HL-60 (cell line): ENCODE measurements at regions not wholly inside any gene's neighbourhood (a gene's known extent, or its start where the extent isn't known, plus 50 kb on each side); places are given as distances from the start of the nearest gene placed in this dataset.

Experiments
- DNase-seq, 2 experiments: peaks; one replicate each; pipeline ENCODE4 v3.0.0-alpha.2; 2010 to 2020; ENCODE audit warnings: low read depth in 1 of 2, low spot score in 1 of 2
- H3K27ac ChIP-seq: fragments of 250-450 bp; sonication (Bioruptor Pico); replicated peaks from 2 replicates; pipeline ENCODE4 v1.5.1; 2020; ENCODE audit warnings: mild to moderate bottlenecking, moderate library complexity
- H3K27me3 ChIP-seq: fragments of 250-450 bp; sonication (Bioruptor Pico); 2 replicates; pipeline ENCODE4 v1.5.1; 2021; ENCODE audit warnings: mild to moderate bottlenecking, moderate library complexity; ENCODE audit not compliant: insufficient read depth, poor library complexity, severe bottlenecking
- H3K4me3 ChIP-seq: replicated peaks from 2 replicates; pipeline ENCODE4 v1.5.1; 2011; ENCODE audit warnings: mild to moderate bottlenecking, control low read depth, low read length; ENCODE audit not compliant: insufficient read depth
- GABPA ChIP-seq: IDR thresholded peaks from 2 replicates; pipeline ENCODE4 v1.6.1; 2012; ENCODE audit warnings: low read depth
- POLR2AphosphoS5 ChIP-seq: IDR thresholded peaks from 2 replicates; pipeline ENCODE4 v1.6.1; 2012; ENCODE audit warnings: low read depth
- SPI1 ChIP-seq: IDR thresholded peaks from 2 replicates; pipeline ENCODE4 v1.6.1; 2012; ENCODE audit warnings: low read depth, mild to moderate bottlenecking, borderline replicate concordance
- TF ChIP-seq, protein P1 (sequence below): IDR thresholded peaks from 2 replicates; pipeline ENCODE4 v1.6.1; 2012; ENCODE audit warnings: low read depth; ENCODE audit not compliant: insufficient replicate concordance
- TF ChIP-seq, protein P2 (sequence below): IDR thresholded peaks from one replicate; pipeline ENCODE4 v1.5.1; 2011; ENCODE audit warnings: low read length, control low read depth, inconsistent platforms; ENCODE audit not compliant: insufficient read depth

GRCh38 chr6:17032590-17032987, 69.3 kb upstream of the STMND1 start:
- no peak overlapping the region for H3K27ac ChIP-seq
- TF ChIP-seq, protein P1, sequence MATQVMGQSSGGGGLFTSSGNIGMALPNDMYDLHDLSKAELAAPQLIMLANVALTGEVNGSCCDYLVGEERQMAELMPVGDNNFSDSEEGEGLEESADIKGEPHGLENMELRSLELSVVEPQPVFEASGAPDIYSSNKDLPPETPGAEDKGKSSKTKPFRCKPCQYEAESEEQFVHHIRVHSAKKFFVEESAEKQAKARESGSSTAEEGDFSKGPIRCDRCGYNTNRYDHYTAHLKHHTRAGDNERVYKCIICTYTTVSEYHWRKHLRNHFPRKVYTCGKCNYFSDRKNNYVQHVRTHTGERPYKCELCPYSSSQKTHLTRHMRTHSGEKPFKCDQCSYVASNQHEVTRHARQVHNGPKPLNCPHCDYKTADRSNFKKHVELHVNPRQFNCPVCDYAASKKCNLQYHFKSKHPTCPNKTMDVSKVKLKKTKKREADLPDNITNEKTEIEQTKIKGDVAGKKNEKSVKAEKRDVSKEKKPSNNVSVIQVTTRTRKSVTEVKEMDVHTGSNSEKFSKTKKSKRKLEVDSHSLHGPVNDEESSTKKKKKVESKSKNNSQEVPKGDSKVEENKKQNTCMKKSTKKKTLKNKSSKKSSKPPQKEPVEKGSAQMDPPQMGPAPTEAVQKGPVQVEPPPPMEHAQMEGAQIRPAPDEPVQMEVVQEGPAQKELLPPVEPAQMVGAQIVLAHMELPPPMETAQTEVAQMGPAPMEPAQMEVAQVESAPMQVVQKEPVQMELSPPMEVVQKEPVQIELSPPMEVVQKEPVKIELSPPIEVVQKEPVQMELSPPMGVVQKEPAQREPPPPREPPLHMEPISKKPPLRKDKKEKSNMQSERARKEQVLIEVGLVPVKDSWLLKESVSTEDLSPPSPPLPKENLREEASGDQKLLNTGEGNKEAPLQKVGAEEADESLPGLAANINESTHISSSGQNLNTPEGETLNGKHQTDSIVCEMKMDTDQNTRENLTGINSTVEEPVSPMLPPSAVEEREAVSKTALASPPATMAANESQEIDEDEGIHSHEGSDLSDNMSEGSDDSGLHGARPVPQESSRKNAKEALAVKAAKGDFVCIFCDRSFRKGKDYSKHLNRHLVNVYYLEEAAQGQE, result no peak
- TF ChIP-seq, protein P2, sequence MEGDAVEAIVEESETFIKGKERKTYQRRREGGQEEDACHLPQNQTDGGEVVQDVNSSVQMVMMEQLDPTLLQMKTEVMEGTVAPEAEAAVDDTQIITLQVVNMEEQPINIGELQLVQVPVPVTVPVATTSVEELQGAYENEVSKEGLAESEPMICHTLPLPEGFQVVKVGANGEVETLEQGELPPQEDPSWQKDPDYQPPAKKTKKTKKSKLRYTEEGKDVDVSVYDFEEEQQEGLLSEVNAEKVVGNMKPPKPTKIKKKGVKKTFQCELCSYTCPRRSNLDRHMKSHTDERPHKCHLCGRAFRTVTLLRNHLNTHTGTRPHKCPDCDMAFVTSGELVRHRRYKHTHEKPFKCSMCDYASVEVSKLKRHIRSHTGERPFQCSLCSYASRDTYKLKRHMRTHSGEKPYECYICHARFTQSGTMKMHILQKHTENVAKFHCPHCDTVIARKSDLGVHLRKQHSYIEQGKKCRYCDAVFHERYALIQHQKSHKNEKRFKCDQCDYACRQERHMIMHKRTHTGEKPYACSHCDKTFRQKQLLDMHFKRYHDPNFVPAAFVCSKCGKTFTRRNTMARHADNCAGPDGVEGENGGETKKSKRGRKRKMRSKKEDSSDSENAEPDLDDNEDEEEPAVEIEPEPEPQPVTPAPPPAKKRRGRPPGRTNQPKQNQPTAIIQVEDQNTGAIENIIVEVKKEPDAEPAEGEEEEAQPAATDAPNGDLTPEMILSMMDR, result no peak
- TF ChIP-seq GABPA, result no peak
- TF ChIP-seq POLR2AphosphoS5, result no peak
- TF ChIP-seq SPI1, result no peak
- no peak overlapping the region for H3K4me3 ChIP-seq
- H3K27me3 ChIP-seq, result peaks cover 2% of the 10 kb centered on the region
- no peak for DNase-seq

DNA sequence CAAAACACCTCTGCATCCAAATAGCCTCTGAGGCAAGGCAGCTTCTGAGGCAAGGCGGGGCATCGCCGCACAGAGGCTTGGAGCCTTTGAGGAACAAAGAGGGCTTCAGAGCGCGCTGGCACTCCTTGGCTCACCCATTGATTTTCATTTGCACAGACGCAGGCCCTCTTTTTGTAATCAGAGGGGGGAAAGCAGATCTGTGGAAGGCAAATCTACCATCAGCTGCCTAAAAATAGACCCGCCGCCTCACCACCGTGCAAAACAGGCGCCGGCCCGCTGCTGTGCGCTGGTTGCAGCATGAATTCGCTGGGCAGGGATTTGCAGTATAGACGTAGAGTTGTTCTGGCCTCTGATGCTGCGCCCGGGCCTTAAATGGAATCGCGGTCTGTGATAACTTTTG, 69.9 kb upstream of the STMND1 start:
- no peak overlapping the region for H3K27ac ChIP-seq
- TF ChIP-seq, protein P1, result no peak
- TF ChIP-seq, protein P2, result no peak
- no peak for TF ChIP-seq GABPA
- H3K4me3 ChIP-seq, result no peak overlapping the region
- no peak for DNase-seq
- H3K27me3 ChIP-seq, result peaks cover 2% of the 10 kb centered on the region

DNA sequence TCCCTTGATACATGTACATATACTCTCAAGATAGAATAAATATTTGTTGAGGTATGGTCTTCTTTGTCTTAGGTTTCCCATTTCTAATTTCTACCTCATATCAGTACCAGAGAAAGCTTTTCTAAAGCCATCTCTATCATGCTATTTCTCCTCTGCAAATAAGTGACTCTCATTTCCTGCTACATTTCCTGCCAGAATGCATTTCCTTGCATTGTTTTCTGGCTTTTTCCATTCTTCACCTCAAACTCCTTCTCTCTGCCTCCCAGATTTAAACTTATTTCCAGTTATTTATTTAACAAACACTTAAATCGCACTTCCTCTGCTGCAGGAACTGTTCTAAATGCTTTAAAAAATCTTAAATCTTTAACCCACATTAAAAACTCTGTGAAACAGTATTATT, 74.4 kb upstream of the STMND1 start:
- Histone ChIP-seq H3K27ac (no peak overlapping the region), H3K27me3 (peaks cover 6% of the 10 kb centered on the region), H3K4me3 (no peak overlapping the region)
- TF ChIP-seq, protein P1, result no peak
- TF ChIP-seq GABPA (no peak), SPI1 (no peak), POLR2AphosphoS5 (no peak)
- TF ChIP-seq, protein P2, result no peak
- DNase-seq, result no peak
